ENCODE measurements at regions not wholly inside any gene's neighbourhood (a gene's known extent, or its start where the extent isn't known, plus 50 kb on each side); places are given as distances from the start of the nearest gene placed in this dataset.

DNA sequence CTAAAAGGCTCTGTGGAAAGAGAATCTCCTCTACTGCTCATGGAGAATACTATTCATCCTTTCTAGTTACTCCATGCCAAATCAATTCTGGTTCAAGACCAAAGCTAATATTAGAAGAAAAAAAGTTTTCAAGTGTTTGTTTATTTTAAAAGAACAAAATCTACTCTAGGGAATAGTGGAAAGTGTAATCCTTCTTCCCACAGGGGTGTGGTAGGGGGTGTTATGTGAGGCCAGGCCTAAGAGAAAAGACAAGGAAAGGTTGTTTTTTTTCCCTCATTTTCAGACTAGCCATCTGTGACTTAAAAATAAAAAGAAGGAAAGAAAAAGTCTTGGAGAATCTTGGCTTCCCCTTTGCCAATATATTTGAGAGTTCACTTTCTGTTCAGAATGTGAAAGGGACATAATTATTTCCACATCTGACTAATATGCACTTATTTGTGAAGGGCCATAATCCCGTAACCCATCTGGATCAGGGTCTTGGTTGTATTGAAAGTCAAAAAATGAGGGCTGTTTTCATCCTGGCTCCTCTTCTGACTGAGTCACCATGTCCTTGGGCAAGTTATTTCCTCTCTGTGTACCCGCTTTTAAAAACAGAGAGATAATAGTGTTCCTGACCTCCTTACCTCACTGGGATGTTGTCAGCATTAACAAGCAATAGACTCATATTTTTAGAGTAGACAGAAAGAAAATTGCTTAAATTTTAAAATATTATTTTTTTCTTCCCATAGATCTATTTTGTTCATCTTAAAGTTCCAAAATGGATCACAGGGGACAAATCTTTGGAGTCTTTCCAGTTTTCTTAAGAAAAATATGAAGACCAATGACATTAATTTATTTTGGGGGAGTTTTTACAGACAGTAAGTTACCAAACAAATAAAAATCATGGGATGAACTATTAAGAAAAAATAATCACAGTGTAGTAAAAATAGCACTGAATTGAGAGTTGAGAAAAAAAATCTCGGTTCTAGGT, 233.7 kb downstream of the IBTK start:
- Mint-ChIP-seq H3K36me3 (ENCODE audit: low read depth) (peaks cover 16% of the 10 kb centered on the region), H3K9me3 (peaks cover 19% of the 10 kb centered on the region), H3K4me3 (peak overlapping the region; percentile 51), H3K27me3 (ENCODE audit: insufficient read depth) (no peaks in the 10 kb centered on the region), H3K27ac (peak overlapping the region; percentile 80), H3K4me1 (ENCODE audit: low read depth) (peaks cover 62% of the 10 kb centered on the region)
- peak; percentile 81 for DNase-seq
- TF ChIP-seq, protein P1, sequence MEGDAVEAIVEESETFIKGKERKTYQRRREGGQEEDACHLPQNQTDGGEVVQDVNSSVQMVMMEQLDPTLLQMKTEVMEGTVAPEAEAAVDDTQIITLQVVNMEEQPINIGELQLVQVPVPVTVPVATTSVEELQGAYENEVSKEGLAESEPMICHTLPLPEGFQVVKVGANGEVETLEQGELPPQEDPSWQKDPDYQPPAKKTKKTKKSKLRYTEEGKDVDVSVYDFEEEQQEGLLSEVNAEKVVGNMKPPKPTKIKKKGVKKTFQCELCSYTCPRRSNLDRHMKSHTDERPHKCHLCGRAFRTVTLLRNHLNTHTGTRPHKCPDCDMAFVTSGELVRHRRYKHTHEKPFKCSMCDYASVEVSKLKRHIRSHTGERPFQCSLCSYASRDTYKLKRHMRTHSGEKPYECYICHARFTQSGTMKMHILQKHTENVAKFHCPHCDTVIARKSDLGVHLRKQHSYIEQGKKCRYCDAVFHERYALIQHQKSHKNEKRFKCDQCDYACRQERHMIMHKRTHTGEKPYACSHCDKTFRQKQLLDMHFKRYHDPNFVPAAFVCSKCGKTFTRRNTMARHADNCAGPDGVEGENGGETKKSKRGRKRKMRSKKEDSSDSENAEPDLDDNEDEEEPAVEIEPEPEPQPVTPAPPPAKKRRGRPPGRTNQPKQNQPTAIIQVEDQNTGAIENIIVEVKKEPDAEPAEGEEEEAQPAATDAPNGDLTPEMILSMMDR (IDR thresholded peaks at IDR 0.05): no peak

DNA sequence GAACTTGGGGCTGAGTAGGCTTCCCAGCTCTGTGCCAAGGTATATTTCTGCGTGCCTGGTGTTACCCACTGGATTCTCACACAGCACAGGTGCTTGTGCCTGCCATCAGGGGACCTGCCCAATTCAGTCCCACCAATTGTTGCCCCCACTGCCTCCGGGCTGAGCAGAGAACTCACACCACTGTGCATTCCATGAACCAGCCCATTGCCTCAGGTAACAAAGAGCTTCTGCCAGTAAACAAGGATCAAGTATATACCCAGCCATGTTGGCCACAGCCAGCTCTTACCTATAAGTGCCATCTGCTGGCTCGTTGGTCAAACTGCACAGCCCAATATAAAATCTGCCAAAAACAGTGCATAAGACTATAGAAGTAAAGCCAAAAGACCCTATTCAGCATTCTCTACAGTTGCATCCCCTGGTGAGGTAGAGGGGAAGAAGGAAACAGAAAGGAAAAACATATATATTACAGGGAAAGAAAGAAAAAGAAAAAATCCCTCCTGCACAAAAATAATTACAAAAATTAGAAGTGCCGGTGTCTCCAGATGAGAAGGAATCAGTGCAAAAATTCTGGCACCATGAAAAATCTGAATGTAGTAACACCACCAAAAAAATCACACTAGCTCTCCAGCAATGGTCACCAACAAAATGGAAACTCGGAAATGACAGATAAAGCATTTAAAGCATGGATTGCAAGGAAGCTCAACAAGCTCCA, 241.4 kb downstream of the IBTK start:
- Mint-ChIP-seq H3K36me3 (ENCODE audit: low read depth) (peaks cover 26% of the 10 kb centered on the region), H3K4me3 (no peak overlapping the region), H3K9me3 (peaks cover 42% of the 10 kb centered on the region), H3K27me3 (ENCODE audit: insufficient read depth) (peaks cover 3% of the 10 kb centered on the region; the same call in 1 of the 2 replicates), H3K4me1 (ENCODE audit: low read depth) (peaks cover 28% of the 10 kb centered on the region), H3K27ac (no peak overlapping the region)
- TF ChIP-seq, protein P1 (IDR thresholded peaks at IDR 0.05): peak; percentile 86
- peak; percentile 48 for DNase-seq

DNA sequence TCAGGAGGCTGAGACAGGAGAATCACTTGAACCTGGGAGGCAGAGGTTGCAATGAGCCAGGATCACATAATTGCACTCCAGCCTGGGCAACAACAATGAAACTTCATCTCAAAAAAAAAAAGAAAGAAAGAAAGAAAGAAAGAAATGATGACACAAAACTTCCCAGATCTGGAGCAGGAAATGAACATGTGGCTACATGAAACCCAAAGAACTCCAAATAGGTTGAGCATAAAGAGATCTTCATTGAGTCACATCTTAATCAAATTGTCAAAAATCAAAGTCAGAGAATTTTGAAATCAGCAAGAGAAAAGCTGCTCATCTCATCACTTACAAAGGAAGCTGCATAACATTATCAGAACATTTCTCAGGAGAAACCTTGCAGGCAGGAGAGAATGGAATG, 247.0 kb downstream of the IBTK start:
- H3K36me3 Mint-ChIP-seq (ENCODE audit: low read depth): peaks cover 4% of the 10 kb centered on the region; the same call in 1 of the 2 replicates
- no peak overlapping the region for H3K4me3 Mint-ChIP-seq
- no peak for DNase-seq
- peaks cover 1% of the 10 kb centered on the region; the same call in 1 of the 2 replicates for H3K9me3 Mint-ChIP-seq
- no peak overlapping the region for H3K27ac Mint-ChIP-seq
- TF ChIP-seq, protein P1 (IDR thresholded peaks at IDR 0.05): no peak
- H3K27me3 Mint-ChIP-seq (ENCODE audit: insufficient read depth): no peaks in the 10 kb centered on the region
- H3K4me1 Mint-ChIP-seq (ENCODE audit: low read depth): peaks cover 73% of the 10 kb centered on the region

DNA sequence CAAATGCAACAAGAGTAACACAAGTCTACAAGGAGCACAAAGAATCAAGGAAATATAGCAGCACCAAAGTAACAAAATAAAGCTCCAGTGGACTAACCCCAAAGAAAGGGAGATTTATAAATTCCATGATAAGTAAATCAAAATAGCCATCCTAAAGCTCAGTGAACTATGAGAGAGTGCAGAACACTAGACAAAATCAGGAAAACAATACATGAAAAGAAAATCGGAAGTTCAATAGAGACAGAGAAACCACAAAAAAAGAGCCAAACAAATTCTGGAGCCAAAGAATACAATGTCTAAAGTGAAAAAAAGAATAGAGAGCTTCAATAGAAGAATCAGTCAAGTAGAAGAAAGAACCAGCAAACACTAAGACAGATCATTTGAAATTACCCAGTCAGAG, 247.3 kb upstream of the TENT5A start:
- Mint-ChIP-seq H3K27ac (0 out of 2 replicates have a peak overlapping the region, but pooled peaks have one; percentile 8), H3K9me3 (no peaks in the 10 kb centered on the region), H3K4me3 (no peak overlapping the region), H3K27me3 (ENCODE audit: insufficient read depth) (no peaks in the 10 kb centered on the region), H3K4me1 (ENCODE audit: low read depth) (peaks cover 79% of the 10 kb centered on the region), H3K36me3 (ENCODE audit: low read depth) (peaks cover 4% of the 10 kb centered on the region; the same call in 1 of the 2 replicates)
- DNase-seq: no peak
- TF ChIP-seq, protein P1 (IDR thresholded peaks at IDR 0.05): no peak

DNA sequence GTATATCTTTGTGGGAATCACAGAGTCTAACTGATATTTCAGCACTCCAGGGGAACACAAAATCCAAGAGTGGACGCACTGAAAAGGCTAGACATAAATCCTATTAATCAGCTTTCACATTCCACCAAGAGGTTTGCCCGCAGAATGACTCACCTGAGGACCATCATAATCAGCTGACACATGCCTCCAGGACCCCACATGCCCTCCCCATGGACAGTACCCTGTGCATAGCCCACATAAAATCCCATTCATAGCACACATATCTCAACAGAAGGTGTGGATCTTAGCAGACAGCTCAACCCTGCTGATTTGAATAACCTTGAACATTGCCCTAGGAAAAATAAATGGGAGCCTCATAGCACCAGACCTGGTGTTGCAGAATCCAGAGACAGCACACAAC, 246.8 kb upstream of the TENT5A start:
- DNase-seq: peak; percentile 21
- Mint-ChIP-seq H3K4me3 (no peak overlapping the region), H3K27ac (peak overlapping the region; percentile 41), H3K36me3 (ENCODE audit: low read depth) (peaks cover 4% of the 10 kb centered on the region; the same call in 1 of the 2 replicates), H3K4me1 (ENCODE audit: low read depth) (peaks cover 84% of the 10 kb centered on the region), H3K27me3 (ENCODE audit: insufficient read depth) (no peaks in the 10 kb centered on the region), H3K9me3 (no peaks in the 10 kb centered on the region)
- TF ChIP-seq, protein P1 (IDR thresholded peaks at IDR 0.05): no peak
